ENCODE measurements at regions not wholly inside any gene's neighbourhood (a gene's known extent, or its start where the extent isn't known, plus 50 kb on each side); places are given as distances from the start of the nearest gene placed in this dataset.

- no peak for DNase-seq (ENCODE audit: low spot score)
Measured at GRCh38 chr2:15766303-15766861, 174.0 kb upstream of the MYCN start.

GRCh38 chr2:15766911-15767597, 173.3 kb upstream of the MYCN start:
- no peak for DNase-seq (ENCODE audit: low spot score)

DNA sequence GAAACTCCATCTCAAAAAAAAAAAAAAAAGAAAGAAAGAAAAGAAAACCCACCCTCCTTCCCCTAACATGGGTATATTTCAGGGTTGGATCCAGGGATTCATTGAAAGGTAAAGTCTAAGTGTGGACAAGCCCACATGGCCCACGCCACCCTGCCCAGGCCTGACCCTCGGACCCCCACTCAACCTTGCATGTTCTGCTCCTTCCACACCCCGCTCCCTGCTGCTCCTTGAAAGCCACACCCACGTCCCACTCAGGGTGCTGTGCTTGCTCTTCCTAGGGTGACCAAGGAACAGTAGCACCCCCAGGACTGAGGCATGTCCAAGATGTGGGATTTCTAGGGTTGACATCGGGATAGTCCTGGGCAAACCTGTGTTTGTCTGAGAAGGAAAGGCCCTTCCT, 172.7 kb upstream of the MYCN start:
- DNase-seq (ENCODE audit: low spot score), result no peak

DNA sequence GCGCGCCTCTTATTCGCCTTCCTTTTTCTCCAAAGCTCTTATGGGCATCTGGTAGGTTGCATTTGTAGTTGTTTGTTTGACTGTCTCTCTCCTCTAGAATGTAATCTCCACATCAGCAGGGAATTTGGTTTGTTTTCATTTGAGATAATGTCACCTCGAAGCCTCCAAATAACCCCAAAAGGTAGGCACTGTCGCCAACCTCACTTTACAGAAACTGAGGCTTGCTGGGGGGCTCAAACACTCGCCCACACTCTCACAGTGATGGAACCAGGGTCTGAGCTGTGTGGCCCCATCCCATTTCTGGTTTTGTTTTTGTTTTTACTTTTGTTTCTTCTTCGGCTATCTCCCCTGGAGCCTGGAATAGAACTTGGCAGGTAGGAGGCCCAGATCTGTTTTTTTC, 172.2 kb upstream of the MYCN start:
- DNase-seq (ENCODE audit: low spot score), result no peak

DNA sequence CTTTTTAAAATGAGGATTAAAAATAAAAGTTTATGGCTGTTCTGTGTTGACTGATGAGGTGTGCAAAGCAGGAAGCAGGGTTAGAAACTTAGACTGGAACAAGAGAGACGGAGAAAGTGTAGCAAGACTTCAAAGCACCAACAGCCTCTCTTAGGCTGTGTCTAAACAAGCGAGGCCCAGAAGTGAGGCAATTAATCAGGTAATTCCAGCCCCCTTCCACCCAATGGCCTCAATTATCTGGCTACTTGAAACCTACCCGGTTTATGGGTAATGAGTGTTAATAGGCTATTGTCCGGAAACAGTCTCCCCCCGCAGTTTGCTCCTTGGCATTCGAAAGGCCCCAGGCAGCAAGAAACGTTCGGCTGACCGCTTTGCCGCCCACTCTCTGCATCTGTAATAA, 171.7 kb upstream of the MYCN start:
- no peak for DNase-seq (ENCODE audit: low spot score)

- DNase-seq (ENCODE audit: low spot score), result no peak
Measured at GRCh38 chr2:15769235-15769634, 171.1 kb upstream of the MYCN start.

DNA sequence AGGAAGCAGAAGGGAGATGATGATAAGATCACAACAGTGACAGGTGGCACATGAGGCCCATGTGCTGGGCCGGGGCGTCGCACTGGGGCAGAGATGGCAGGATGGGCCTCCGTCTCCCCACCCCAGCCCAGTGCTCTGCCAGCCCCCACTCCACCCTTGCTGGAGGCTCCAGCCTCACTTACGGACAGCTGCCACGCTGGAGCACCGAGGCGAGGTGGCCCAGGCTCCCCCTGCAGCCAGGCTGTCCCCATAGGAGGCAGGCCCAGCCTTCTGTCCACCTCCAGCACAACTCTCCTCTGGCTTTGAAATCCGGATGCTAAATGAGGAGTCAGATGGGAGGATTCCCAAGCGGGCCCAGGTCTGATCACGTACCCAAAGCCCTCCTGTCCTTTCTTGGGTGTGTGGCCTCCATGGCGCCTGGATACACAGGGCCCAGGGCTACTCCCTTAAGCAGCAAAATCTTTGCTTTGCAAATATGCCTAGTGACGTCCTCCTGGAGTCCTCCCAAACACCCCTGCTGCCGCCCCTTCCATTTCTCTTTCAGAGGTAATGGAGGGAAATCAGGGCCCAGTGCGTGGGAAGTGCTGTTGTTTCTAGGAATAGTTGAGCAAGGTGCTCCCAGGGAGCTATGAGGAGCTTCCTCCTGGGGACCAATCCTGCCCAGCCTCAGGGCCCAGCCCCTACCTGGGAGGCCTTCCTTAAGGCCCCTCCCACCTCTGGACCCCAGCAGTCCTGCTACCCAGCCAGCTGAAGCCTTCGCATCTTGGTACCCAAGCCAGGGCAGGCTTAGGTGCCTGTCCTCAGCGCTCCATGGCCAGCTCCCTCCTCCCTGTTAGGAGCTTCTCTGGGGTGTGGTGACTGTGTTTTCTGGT, 170.4 kb upstream of the MYCN start:
- DNase-seq (ENCODE audit: low spot score), result no peak

GRCh38 chr2:15770606-15771005, 169.7 kb upstream of the MYCN start:
- no peak for DNase-seq (ENCODE audit: low spot score)

GRCh38 chr2:15771124-15771523, 169.2 kb upstream of the MYCN start:
- DNase-seq (ENCODE audit: low spot score), result no peak

DNA sequence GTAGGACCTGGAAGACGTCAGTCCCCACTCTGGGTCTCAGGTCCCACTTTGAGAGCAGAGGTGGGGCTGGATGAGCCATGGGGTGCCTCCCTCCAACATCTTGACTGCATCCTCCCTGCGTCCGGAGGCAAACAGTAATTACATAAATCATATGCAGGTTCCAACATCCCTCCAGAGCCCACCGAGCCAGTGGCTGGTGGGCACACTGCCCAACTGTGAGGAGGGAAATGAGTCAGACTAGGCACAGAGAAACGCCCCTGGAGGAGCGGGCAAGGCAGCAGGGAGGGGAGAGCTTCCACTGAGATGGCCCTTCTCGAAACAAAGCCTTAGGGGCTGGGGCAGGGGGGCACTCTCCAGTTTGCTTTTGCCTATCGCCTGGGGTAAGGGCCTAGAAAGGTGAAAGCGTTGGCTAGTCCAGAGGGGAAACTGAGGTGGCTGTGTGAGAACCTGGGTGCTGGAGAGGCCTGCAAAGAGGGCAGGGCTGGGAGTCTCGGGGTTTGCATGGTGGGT, 168.2 kb upstream of the MYCN start:
- no peak for DNase-seq (ENCODE audit: low spot score)

GRCh38 chr2:15772681-15773080, 167.7 kb upstream of the MYCN start:
- DNase-seq (ENCODE audit: low spot score), result no peak

DNA sequence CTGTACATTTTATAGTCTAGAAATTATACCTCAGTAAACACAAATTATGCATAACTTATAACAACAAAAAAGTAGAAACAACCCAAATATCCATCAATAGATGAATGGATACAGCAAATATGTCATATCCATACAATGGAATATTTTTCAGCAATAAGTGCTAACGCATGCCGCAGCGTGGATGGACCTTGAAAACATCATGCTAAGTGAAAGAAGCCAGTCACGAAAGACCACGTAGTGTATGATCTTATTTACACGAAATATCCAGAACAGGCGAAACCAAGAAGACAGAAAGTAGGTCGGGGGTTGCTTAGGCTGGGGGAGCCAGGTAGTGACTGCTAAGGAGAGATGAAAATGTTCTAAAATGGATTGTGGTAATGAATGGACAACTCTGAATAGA, 167.1 kb upstream of the MYCN start:
- no peak for DNase-seq (ENCODE audit: low spot score)

DNA sequence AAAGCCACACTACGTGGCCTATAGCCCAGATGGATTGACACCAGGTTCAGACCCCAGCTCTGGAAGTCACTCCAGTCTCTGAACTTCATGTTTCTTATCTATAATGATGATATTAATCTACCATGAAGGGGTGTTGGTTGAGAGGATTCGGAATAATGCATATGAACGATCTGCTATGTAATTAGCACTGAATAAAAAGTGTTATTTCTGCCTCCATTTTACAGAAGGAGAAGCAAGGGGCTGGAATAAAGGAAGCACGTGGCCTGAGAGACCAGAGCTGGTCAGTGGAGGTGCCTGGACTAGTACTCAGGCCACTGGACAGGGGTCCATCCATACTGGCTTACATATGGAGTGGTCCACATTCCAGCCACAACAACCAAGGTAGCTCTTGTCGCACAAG, 166.5 kb upstream of the MYCN start:
- no peak for DNase-seq (ENCODE audit: low spot score)

DNA sequence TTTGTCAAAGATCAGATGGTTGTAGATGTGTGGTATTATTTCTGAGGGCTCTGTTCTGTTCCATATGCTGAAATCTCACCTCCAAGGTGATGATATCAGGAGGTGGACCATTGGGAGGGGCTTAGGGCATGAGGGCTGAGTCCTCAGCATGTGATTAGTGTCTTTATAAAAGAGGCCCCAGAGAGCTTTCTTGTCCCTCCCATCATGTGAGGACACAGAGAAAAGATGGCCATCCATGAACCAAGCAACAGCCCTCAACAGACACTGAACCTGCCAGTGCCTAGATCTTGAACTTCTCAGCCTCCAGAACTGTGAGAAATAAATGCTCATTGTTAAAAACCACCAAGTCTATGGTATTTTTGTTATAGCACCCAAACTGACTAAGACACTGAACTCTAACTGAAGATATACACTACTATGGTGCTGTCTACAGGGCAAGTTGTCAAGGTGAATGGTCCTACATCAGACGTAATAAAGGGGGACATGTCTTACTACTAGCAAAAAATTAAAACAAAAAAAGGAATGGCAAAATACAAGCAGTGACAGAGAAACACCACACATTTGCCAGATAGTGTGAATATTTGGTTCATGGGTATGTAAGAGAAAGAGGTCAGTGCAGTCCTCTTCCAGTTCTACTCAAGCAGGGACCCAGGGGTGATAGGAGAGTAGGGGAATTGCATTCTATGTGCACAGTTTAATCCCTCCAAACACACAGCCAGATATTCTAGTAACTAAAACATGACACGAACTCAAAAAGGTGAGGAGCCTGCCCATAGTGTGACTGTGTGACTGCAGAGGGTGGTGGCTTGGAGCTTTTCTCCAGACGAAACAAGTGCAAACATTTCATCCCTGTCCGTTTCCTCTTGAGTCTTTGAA, 164.4 kb upstream of the MYCN start:
- no peak for DNase-seq (ENCODE audit: low spot score)

GRCh38 chr2:15776629-15776919, 163.8 kb upstream of the MYCN start:
- DNase-seq (ENCODE audit: low spot score), result no peak

DNA sequence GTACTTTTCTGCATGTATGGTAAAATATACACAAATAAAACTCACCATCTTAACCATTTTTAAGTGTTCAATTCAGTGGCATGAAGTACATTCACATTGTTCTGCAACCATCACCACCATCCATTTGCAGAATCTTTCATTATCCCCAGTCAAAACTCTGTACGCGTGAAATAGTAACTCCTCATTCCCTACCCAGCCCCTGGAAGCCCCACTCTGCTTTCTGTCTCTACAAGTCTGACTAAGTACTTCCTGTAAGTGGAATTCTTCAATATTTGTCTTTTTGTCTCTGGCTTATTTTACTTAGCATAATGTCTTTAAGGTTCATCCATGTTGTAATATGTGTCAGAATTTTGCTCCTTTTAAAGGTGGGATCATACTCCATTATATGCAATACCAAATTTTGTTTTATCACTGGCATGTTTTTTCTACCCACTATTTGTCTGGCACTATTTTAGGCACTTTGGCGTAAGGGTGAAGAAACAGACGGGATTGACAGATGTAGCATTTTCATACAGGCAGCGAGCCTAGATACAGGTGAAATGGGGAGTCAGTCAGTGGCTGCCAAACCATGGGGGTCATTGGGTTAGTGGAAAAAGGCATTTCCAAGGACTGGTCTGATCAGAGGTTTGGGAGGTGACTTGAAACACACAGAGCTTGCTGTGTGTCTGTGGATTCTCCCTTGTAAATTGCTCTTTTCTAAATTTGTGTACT, 163.2 kb upstream of the MYCN start:
- DNase-seq (ENCODE audit: low spot score), result no peak

DNA sequence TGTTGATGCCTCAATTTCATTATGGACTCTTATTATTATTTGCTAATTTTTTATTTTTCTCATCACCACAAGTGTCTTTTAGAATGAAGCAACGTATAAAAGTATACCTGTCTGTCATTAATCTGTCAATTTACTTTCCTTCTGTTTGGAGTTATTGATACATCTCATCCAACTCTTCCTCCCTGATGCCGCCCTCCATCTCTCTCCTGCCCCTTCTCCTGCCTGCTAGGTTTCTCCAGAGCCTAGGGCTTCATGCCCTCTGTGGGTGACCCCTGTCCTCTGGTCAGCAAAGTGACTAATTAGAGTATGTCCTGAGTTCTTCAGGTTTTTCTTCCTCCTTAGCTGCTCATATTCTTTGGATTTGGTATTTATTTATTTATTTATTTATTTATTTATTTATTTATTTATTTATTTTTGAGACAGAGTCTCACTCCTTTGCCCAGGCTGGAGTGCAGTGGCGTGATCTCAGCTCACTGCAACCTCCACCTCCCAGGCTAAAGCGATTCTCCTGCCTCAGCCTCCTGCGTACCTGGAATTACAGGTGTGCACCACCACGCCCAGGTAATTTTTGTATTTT, 162.5 kb upstream of the MYCN start:
- DNase-seq (ENCODE audit: low spot score), result no peak

DNA sequence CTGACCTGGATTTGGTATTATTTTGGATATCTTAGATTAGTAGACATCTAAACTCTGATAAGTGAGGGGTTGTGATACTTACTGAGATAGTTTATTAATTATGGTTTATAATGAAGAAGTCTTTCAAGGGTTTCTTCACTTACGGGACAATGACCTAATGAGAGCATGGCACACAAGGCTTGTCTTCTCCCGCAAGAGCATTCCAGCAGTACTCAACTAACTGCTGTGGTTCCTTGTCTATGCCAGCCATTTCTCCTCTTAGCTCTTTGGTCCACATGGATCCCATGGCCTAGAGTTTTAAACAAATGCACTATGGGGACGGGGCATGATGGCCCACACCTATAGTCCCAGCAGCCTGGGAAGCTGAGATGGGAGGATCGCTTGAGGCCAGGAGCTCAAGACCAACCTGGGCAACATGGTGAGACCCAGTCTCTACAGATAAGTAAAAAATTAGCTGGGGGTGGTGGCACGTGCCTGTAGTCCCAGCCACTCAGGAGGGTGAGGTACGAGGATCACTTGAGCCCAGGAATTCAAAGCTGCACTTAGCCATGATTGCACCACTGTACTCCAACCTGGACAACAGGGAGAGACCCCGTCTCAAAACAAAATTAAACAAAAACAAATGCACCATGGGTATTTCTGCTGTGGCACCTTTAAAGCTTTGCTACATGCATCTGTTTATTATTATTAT, 161.7 kb upstream of the MYCN start:
- DNase-seq (ENCODE audit: low spot score), result no peak

GRCh38 chr2:15779381-15780041, 160.8 kb upstream of the MYCN start:
- no peak for DNase-seq (ENCODE audit: low spot score)

- DNase-seq (ENCODE audit: low spot score), result no peak
Measured at GRCh38 chr2:15780234-15780633, 160.1 kb upstream of the MYCN start.

All from kidney capillary endothelial cell (primary cell).